Ishikawa (cell line): ENCODE measurements at regions not wholly inside any gene's neighbourhood (a gene's known extent, or its start where the extent isn't known, plus 50 kb on each side); places are given as distances from the start of the nearest gene placed in this dataset.

Source experiments
- CEBPB ChIP-seq: IDR thresholded peaks from 2 replicates; pipeline ENCODE4 v1.6.1; 2012
- CREB1 ChIP-seq: IDR thresholded peaks from 2 replicates; pipeline ENCODE4 v1.6.1; 2012; ENCODE audit warnings: low read depth
- EGR1 ChIP-seq: IDR thresholded peaks from 2 replicates; pipeline ENCODE4 v1.6.1; 2012
- EP300 ChIP-seq: IDR thresholded peaks from 2 replicates; pipeline ENCODE4 v1.6.1; 2012; ENCODE audit warnings: borderline replicate concordance
- FOXM1 ChIP-seq: IDR thresholded peaks from 2 replicates; pipeline ENCODE4 v1.6.1; 2012; ENCODE audit warnings: low read depth, borderline replicate concordance
- NFIC ChIP-seq: IDR thresholded peaks from 2 replicates; pipeline ENCODE4 v1.6.1; 2012
- RAD21 ChIP-seq: IDR thresholded peaks from 2 replicates; pipeline ENCODE4 v1.6.1; 2012; ENCODE audit warnings: low read depth
- TAF1 ChIP-seq: IDR thresholded peaks from 2 replicates; pipeline ENCODE4 v1.6.1; 2012; ENCODE audit warnings: low read depth, mild to moderate bottlenecking
- TCF12 ChIP-seq: IDR thresholded peaks from 2 replicates; pipeline ENCODE4 v1.6.1; 2012; ENCODE audit warnings: low read depth
- TEAD4 ChIP-seq: IDR thresholded peaks from 2 replicates; pipeline ENCODE4 v1.6.1; 2012
- YY1 ChIP-seq: IDR thresholded peaks from 2 replicates; pipeline ENCODE4 v1.6.1; 2012; ENCODE audit warnings: low read depth
- ZBTB7A ChIP-seq: IDR thresholded peaks from 2 replicates; pipeline ENCODE4 v1.6.1; 2012; ENCODE audit warnings: low read depth
- TF ChIP-seq, protein P1 (sequence below): IDR thresholded peaks from 2 replicates; pipeline ENCODE4 v1.6.1; 2012
- TF ChIP-seq, protein P2 (sequence below): IDR thresholded peaks from 2 replicates; pipeline ENCODE4 v1.6.1; 2012
- TF ChIP-seq, protein P3 (sequence below): IDR thresholded peaks from 2 replicates; pipeline ENCODE4 v1.6.1; 2012; ENCODE audit warnings: low read depth, mild to moderate bottlenecking

DNA sequence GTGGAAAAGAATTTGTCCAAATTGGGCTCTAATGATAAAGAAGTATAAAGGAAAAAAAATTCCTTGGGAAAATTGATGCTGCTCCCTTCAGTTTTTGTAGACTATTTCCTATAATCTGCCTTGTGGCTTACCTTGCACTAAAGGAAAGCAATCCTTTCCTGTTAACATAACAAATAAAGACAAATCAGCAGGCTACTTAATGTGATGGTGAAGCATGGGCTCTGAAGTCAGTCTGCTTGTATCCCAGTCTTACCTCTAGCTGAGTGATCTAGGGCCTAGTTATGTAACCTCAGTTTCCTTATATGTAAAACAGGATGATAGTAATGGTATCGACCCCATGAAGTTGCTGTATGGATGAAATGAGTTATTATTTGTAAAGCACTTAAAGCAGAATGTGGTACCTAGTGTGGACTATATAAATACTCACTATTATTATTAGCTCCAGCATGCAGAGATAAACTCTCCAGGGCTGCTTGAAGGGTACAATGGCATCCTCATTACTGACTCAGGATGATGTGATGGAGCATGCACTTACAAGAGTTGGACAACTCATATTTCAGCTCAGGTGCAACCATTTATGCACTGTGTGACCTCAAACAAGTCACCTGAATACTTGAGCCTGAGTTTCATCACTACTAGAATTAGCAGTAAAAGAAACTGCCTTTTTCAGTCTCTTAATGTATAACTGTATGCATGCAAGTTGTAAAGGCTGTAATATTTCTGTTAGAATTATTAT, 156.1 kb downstream of the DKK1 start:
- no peak for TF ChIP-seq EGR1

DNA sequence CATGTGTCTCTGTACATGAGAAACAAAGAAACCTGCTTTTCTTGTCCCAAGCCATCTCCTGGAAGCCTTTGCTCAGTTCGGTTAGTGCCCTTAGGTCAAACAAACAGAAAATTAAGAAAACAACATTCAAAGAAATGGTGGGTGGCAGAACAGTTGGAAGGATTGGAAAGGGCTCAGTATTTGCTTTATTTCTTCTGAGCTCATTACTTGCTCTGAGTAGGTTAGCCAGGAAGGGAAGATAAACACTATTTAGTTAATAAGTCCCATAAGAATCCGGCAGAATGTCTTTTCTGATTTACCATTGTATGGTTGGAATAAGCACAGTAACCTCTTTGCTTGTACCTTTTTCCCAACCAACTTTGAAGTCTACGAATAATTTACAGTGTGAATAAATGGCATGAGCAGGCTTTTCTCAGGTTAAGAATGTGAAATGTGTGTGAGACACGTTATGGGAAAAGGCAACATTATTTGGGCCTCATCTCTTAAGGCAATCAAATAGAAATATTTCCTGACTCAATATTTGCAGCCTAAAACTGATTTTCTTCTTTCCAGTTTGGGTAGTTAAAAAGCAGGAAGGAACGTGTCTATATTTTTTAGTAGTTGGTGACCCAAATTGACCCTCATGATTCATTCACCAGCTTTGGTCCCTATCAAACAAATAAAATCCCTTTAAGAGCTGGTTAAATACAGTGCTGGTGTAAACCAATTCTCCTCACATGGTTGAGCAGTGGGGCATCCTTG, 158.5 kb downstream of the DKK1 start:
- TF ChIP-seq TCF12 (no peak), EGR1 (no peak), NFIC (no peak), YY1 (no peak)
- TF ChIP-seq, protein P1, sequence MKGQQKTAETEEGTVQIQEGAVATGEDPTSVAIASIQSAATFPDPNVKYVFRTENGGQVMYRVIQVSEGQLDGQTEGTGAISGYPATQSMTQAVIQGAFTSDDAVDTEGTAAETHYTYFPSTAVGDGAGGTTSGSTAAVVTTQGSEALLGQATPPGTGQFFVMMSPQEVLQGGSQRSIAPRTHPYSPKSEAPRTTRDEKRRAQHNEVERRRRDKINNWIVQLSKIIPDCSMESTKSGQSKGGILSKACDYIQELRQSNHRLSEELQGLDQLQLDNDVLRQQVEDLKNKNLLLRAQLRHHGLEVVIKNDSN = no peak

DNA sequence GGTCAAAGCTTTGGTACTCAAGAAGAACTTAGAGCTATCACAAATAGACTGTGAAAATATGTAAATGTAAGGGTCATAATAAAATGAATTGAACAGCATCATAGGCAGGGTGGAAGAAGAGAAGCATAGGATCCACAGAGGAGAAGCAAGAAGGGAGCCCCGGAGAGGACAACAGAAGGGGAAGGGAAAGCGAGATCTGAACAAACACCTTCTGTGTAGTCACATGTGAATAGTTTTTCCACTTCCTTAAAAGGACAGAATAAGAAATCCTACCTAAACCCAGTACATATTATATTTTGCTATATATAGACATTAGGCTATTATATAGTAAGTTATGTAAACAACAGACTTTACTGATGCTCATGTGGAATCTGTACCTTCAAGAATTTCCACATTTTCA, 160.2 kb downstream of the DKK1 start:
- TF ChIP-seq TEAD4 (no peak), RAD21 (no peak), CREB1 (no peak), ZBTB7A (no peak)

DNA sequence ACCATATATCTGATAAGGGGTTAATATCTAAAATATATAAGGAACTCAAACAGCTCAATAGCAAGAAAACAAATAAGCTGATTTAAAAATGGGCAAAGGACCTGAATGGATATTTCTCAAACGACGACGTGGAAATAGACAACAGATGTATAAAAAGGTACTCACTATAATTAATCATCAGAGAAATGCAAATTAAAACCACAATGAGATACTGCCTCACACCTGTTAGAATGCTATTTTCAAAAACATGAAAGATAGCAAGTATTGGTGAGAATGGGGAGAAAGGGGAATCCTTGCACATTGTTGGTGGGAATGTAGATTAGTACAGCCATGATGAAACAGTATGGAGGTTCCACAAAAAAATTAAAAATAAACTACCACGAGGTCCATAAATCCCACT, 163.2 kb downstream of the DKK1 start:
- TF ChIP-seq ZBTB7A (no peak), FOXM1 (no peak), EGR1 (no peak), CEBPB (no peak), CREB1 (no peak)
- TF ChIP-seq, protein P2, sequence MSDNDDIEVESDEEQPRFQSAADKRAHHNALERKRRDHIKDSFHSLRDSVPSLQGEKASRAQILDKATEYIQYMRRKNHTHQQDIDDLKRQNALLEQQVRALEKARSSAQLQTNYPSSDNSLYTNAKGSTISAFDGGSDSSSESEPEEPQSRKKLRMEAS = no peak
- TF ChIP-seq, protein P3, sequence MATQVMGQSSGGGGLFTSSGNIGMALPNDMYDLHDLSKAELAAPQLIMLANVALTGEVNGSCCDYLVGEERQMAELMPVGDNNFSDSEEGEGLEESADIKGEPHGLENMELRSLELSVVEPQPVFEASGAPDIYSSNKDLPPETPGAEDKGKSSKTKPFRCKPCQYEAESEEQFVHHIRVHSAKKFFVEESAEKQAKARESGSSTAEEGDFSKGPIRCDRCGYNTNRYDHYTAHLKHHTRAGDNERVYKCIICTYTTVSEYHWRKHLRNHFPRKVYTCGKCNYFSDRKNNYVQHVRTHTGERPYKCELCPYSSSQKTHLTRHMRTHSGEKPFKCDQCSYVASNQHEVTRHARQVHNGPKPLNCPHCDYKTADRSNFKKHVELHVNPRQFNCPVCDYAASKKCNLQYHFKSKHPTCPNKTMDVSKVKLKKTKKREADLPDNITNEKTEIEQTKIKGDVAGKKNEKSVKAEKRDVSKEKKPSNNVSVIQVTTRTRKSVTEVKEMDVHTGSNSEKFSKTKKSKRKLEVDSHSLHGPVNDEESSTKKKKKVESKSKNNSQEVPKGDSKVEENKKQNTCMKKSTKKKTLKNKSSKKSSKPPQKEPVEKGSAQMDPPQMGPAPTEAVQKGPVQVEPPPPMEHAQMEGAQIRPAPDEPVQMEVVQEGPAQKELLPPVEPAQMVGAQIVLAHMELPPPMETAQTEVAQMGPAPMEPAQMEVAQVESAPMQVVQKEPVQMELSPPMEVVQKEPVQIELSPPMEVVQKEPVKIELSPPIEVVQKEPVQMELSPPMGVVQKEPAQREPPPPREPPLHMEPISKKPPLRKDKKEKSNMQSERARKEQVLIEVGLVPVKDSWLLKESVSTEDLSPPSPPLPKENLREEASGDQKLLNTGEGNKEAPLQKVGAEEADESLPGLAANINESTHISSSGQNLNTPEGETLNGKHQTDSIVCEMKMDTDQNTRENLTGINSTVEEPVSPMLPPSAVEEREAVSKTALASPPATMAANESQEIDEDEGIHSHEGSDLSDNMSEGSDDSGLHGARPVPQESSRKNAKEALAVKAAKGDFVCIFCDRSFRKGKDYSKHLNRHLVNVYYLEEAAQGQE = no peak

DNA sequence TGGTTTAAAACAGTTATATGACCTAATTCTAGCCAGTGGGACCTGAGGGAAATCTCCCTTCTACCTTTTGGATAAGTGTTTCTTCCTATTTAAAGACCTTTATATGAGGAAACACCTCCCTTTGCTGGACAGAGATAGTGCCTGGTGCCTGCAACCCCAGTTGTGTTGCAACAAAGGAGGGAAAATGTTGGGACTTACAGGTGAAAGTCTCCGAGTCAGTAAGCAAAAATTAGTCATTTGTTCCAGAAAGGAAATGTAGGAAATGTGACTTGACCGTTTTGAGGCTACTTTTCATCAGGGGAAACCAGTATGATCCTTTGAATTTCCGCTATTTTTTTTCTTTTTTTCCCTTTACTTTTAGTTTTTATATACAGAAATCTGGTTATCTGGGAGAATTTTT, 165.5 kb downstream of the DKK1 start:
- TF ChIP-seq, protein P1 = no peak
- TF ChIP-seq FOXM1 (no peak), RAD21 (no peak), YY1 (no peak), EP300 (no peak), TAF1 (no peak), TEAD4 (no peak), CEBPB (no peak), TCF12 (no peak), NFIC (no peak), EGR1 (no peak), CREB1 (no peak), ZBTB7A (no peak)
- TF ChIP-seq, protein P3 = no peak
- TF ChIP-seq, protein P2 = no peak

DNA sequence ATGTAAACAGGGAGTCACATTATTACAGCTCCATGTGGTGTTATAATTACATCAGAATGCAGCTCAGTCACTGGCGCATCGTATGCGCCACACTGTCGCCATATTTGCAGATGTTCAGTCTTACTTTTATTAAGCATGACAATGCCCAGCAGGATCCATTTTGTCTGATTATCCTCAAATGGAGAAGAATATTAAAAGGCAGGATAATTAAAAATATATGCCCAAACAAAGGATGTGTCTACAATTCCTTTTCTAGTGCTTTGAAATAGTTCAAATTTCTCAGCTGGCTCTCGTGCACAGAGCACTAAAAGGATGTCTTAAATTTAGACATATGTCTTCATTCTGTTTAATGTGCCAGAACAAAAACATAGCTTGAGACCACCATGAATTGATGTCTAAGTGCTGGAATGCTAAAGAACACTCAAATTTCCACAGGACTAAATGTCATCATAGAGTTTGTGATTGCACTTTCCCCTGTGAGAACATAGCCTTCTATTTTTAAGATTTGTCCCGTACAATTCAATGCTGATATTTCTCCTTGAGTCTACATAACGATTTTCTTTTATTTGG, 168.0 kb downstream of the DKK1 start:
- no peak for TF ChIP-seq EP300
- TF ChIP-seq, protein P1 = no peak
- no peak for TF ChIP-seq CEBPB
- TF ChIP-seq FOXM1 = no peak
- no peak for TF ChIP-seq TCF12
- TF ChIP-seq ZBTB7A = no peak
- no peak for TF ChIP-seq RAD21
- no peak for TF ChIP-seq NFIC
- TF ChIP-seq EGR1 = no peak
- no peak for TF ChIP-seq TEAD4
- no peak for TF ChIP-seq YY1
- TF ChIP-seq CREB1 = no peak
- TF ChIP-seq, protein P3 = no peak
- TF ChIP-seq TAF1 = no peak
- TF ChIP-seq, protein P2 = no peak
